K562 (cell line): ENCODE measurements at regions not wholly inside any gene's neighbourhood (a gene's known extent, or its start where the extent isn't known, plus 50 kb on each side); places are given as distances from the start of the nearest gene placed in this dataset.

Experiments
- ATAC-seq: fragments of 200-7000 bp; cut with Tn5 transposase; 3 replicates; pipeline ENCODE4 v1.9.1; 2020; ENCODE audit warnings: moderate library complexity
- BruUV-seq: library from RNA; stranded (reverse); fragments of 400-500 nt; replicated peaks from 2 replicates; lab custom pipeline; 2021; lab: Mats Ljungman, UMichigan
- CTCF ChIA-PET: fragments of 300-600 bp; formaldehyde crosslinking; extraction: SDS; loops from one replicate; lab custom pipeline; 2021; ENCODE audit warnings: low intra/inter-chr PET ratio; lab: Yijun Ruan, JAX
- POLR2A ChIA-PET: fragments of 300-600, 350-650 bp; sonication (Branson Sonifier 250); formaldehyde crosslinking; extraction: SDS; loops from one replicate; lab custom pipeline; 2021; ENCODE audit warnings: antibody characterized with exemption, inconsistent platforms; lab: Yijun Ruan, JAX
- DNase-seq, 4 experiments: peaks; one replicate each; pipeline versions ENCODE4 v3.0.0 to v3.0.0-alpha.2; 2011 to 2018; ENCODE audit warnings: low spot score in 3 of 4, mixed read lengths in 3 of 4; ENCODE audit errors: extremely low read depth in 1 of 4
- FAIRE-seq: peaks from 2 replicates; lab custom pipeline; 2011; peaks lifted over from hg19 to GRCh38; lab: Jason Lieb, UNC
- H2AFZ ChIP-seq: 2 replicates; pipeline ENCODE4 v1.6.0; 2011; ENCODE audit warnings: low read depth, low read length, control low read depth, inconsistent platforms
- H3K27ac ChIP-seq: fragments of 200-600 bp; 3 replicates; pipeline ENCODE4 v1.8.0; 2011; ENCODE audit warnings: low read depth, mild to moderate bottlenecking, control low read depth, inconsistent platforms, low read length, moderate library complexity, mixed read lengths; ENCODE audit errors: extremely low read depth
- H3K27me3 ChIP-seq, 2 experiments: fragments of 300-600 bp in 1 of 2; 2 replicates in 1 of 2; 3 replicates in 1 of 2; pipeline versions ENCODE4 v1.6.0 to v1.8.0; 2011; ENCODE audit warnings: inconsistent platforms in 2 of 2, low read length in 2 of 2, mild to moderate bottlenecking in 1 of 2, mixed read lengths in 1 of 2, moderate library complexity in 1 of 2; ENCODE audit not compliant: control insufficient read depth in 2 of 2, insufficient read depth in 2 of 2
- H3K36me3 ChIP-seq: fragments of 300-600 bp; 3 replicates; pipeline ENCODE4 v1.8.0; 2011; ENCODE audit warnings: mild to moderate bottlenecking, low read length, inconsistent platforms; ENCODE audit not compliant: control insufficient read depth, insufficient read depth
- H3K4me1 ChIP-seq, 2 experiments: fragments of 200-600 bp in 1 of 2; replicated peaks in 1 of 2; 2 replicates in 1 of 2; 3 replicates in 1 of 2; pipeline versions ENCODE4 v1.5.1 to v1.8.0; 2011; ENCODE audit warnings: inconsistent platforms in 2 of 2, low read length in 2 of 2, mild to moderate bottlenecking in 1 of 2, mixed read lengths in 1 of 2, moderate library complexity in 1 of 2; ENCODE audit not compliant: control insufficient read depth in 2 of 2, insufficient read depth in 2 of 2
- H3K4me2 ChIP-seq: 2 replicates; pipeline ENCODE4 v1.6.1; 2011; ENCODE audit warnings: low read length, control low read depth, inconsistent platforms, mixed read lengths; ENCODE audit not compliant: insufficient read depth
- H3K4me3 ChIP-seq: fragments of 200-600 bp; sonication (generic), shearing (Covaris generic); 2 replicates; pipeline ENCODE4 v1.5.1; 2016; ENCODE audit warnings: control low read depth, inconsistent platforms
- H3K79me2 ChIP-seq: fragments of 200-600 bp; 3 replicates; pipeline ENCODE4 v1.8.0; 2011; ENCODE audit warnings: low read length, inconsistent platforms; ENCODE audit not compliant: control insufficient read depth, insufficient read depth
- H3K9ac ChIP-seq, 2 experiments: 2 replicates each; pipeline versions ENCODE4 v1.6.0 to v1.6.1; 2011; ENCODE audit warnings: low read depth in 2 of 2, low read length in 2 of 2, control low read depth in 1 of 2, inconsistent platforms in 1 of 2, mild to moderate bottlenecking in 1 of 2, mixed read lengths in 1 of 2; ENCODE audit not compliant: insufficient read depth in 1 of 2
- H3K9me1 ChIP-seq: one replicate; pipeline ENCODE4 v1.6.0; 2011; ENCODE audit warnings: inconsistent platforms, mild to moderate bottlenecking, low read length, moderate library complexity; ENCODE audit not compliant: control insufficient read depth, insufficient read depth
- H3K9me3 ChIP-seq: replicated peaks from 2 replicates; pipeline ENCODE4 v1.5.1; 2011; ENCODE audit warnings: low read depth, low read length, inconsistent platforms; ENCODE audit not compliant: control insufficient read depth, insufficient read depth
- H4K20me1 ChIP-seq: replicated peaks from 2 replicates; pipeline ENCODE4 v1.6.1; 2011; ENCODE audit warnings: low read length, inconsistent platforms, mixed read lengths; ENCODE audit not compliant: control insufficient read depth, insufficient read depth
- ADNP ChIP-seq: fragments of 200-800 bp; sonication (Bioruptor generic); IDR thresholded peaks from 2 replicates; pipeline ENCODE4 v1.6.1; 2016; ENCODE audit warnings: missing genetic modification characterization, missing compliant biosample characterization
- CCNT2 ChIP-seq: IDR thresholded peaks from 2 replicates; pipeline ENCODE4 v1.6.1; 2011; ENCODE audit warnings: borderline replicate concordance, low read depth, mild to moderate bottlenecking, moderate library complexity, mixed read lengths, low read length; ENCODE audit not compliant: insufficient read length; ENCODE audit errors: extremely low read depth
- CHD4 ChIP-seq: fragments of 200-600 bp; sonication (generic); IDR thresholded peaks from 3 replicates; pipeline ENCODE4 v1.6.1; 2012; ENCODE audit warnings: low read depth, mild to moderate bottlenecking, mixed read lengths, low read length, inconsistent platforms; ENCODE audit not compliant: insufficient read depth, insufficient replicate concordance, poor library complexity, severe bottlenecking
- GABPA ChIP-seq: fragments of 200-800 bp; sonication (Bioruptor generic); conservative IDR thresholded peaks from 2 replicates; pipeline ENCODE4 v1.6.1; 2016; ENCODE audit warnings: low read depth, missing genetic modification characterization, missing compliant biosample characterization
- HLTF ChIP-seq: fragments of 450-650 bp; IDR thresholded peaks from 2 replicates; pipeline ENCODE4 v1.6.1; 2016
- HNRNPUL1 ChIP-seq: fragments of 200-400 bp; formaldehyde crosslinking; IDR thresholded peaks from 2 replicates; pipeline ENCODE4 v1.6.1; 2017; ENCODE audit warnings: low read length
- JUNB ChIP-seq: fragments of 450-650 bp; formaldehyde crosslinking; conservative IDR thresholded peaks from 2 replicates; pipeline ENCODE4 v1.4.0; 2020; ENCODE audit warnings: mild to moderate bottlenecking
- MXI1 ChIP-seq: IDR thresholded peaks from 2 replicates; pipeline ENCODE4 v1.6.1; 2011; ENCODE audit warnings: low read depth, mild to moderate bottlenecking, improper control_type of control experiment, low read length
- NUFIP1 ChIP-seq: fragments of 450-650 bp; IDR thresholded peaks from 2 replicates; pipeline ENCODE4 v1.6.1; 2018; ENCODE audit not compliant: partially characterized antibody
- RBBP5 ChIP-seq: fragments of 200-600 bp; sonication (generic); IDR thresholded peaks from 2 replicates; pipeline ENCODE4 v1.6.1; 2012; ENCODE audit warnings: borderline replicate concordance, mild to moderate bottlenecking, low read length, control low read depth, inconsistent platforms; ENCODE audit not compliant: insufficient read depth, poor library complexity, severe bottlenecking
- RCOR1 ChIP-seq, 2 experiments: IDR thresholded peaks; 2 replicates each; pipeline ENCODE4 v1.6.1; 2012; ENCODE audit warnings: low read depth in 2 of 2, low read length in 2 of 2, borderline replicate concordance in 1 of 2, improper control_type of control experiment in 1 of 2
- SAP30 ChIP-seq: fragments of 200-600 bp; sonication (generic); IDR thresholded peaks from 2 replicates; pipeline ENCODE4 v1.6.1; 2012; ENCODE audit warnings: borderline replicate concordance, low read depth, mild to moderate bottlenecking, moderate library complexity, low read length, control low read depth, inconsistent platforms; ENCODE audit not compliant: insufficient read depth, poor library complexity, severe bottlenecking
- TEAD1 ChIP-seq, 2 experiments: fragments of 450-650 bp in 1 of 2; sonication (generic) in 1 of 2; formaldehyde crosslinking; IDR thresholded peaks; 2 replicates each; pipeline versions ENCODE4 v1.4.0 to v1.8.0; 2020 to 2022; ENCODE audit warnings: mild to moderate bottlenecking in 2 of 2, missing genetic modification reagents in 1 of 2
- ZBTB1 ChIP-seq: sonication (generic); formaldehyde crosslinking; IDR thresholded peaks from 2 replicates; pipeline ENCODE4 v1.8.1; 2023; ENCODE audit warnings: missing genetic modification reagents, low read depth, mild to moderate bottlenecking, borderline replicate concordance
- ZC3H8 ChIP-seq: fragments of 450-650 bp; IDR thresholded peaks from 2 replicates; pipeline ENCODE4 v1.6.1; 2017
- ZNF174 ChIP-seq: fragments of 250-450 bp; sonication (Bioruptor Pico); IDR thresholded peaks from 2 replicates; pipeline ENCODE4 v1.4.0; 2020; ENCODE audit warnings: mild to moderate bottlenecking
- ZNF184 ChIP-seq: sonication (generic); formaldehyde crosslinking; IDR thresholded peaks from 2 replicates; pipeline ENCODE4 v1.5.0; 2020; ENCODE audit warnings: missing genetic modification reagents
- ZNF311 ChIP-seq: fragments of 250-450 bp; sonication (Bioruptor Pico); IDR thresholded peaks from 2 replicates; pipeline ENCODE4 v1.4.0; 2020; ENCODE audit warnings: mild to moderate bottlenecking, moderate library complexity
- ZSCAN32 ChIP-seq: fragments of 450-650 bp; formaldehyde crosslinking; IDR thresholded peaks from 2 replicates; pipeline ENCODE4 v1.4.0; 2020; ENCODE audit warnings: mild to moderate bottlenecking, moderate library complexity
- WGBS: fragments of 100-300 bp; shearing (Covaris generic); methylation state at CpG from one replicate; pipeline ENCODE4 v1.1.6; 2016; ENCODE audit warnings: low coverage, mixed read lengths; ENCODE audit not compliant: insufficient coverage; ENCODE audit errors: missing lambda C conversion rate; 5-methylcytosine and 5-hydroxymethylcytosine counted together
- in situ Hi-C: fragments of 300-500 bp; cut with MboI; formaldehyde crosslinking; loops from 4 replicates; pipeline ENCODE4 v1.15.0; 2018; ENCODE audit warnings: inconsistent platforms, mixed read lengths
- intact Hi-C: fragments of 100-400 bp; cut with micrococcal nuclease; formaldehyde crosslinking; loops from 2 replicates; pipeline ENCODE4 v1.14.2; 2022

GRCh38 chr2:51921076-51921475 lies 889.1 kb upstream of the NRXN1 start:
- no TSS peak for BruUV-seq
- intact Hi-C loops (no loop called here), in situ Hi-C loops (no loop called here)
- Histone ChIP-seq H3K4me1 (no peaks in the 10 kb centered on the region), H3K27me3 (no peaks in the 10 kb centered on the region), H3K36me3 (no peaks in the 10 kb centered on the region), H3K9me1 (no peaks in the 10 kb centered on the region), H3K4me3 (no peak overlapping the region), H2AFZ (no peak overlapping the region), H3K79me2 (no peaks in the 10 kb centered on the region), H3K9ac (no peak overlapping the region), H3K9me3 (no peaks in the 10 kb centered on the region), H3K4me2 (no peak overlapping the region), H4K20me1 (no peaks in the 10 kb centered on the region), H3K27ac (no peak overlapping the region)
- FAIRE-seq (no peak), DNase-seq (no peak), ATAC-seq (no peak)
- POLR2A ChIA-PET = no interaction called here
- CTCF ChIA-PET = no interaction called here
- TF ChIP-seq HNRNPUL1 = no peak

- no peak overlapping the region for H2AFZ ChIP-seq
- H3K9ac ChIP-seq = no peak overlapping the region
- H3K4me3 ChIP-seq = no peak overlapping the region
- no peaks in the 10 kb centered on the region for H3K27me3 ChIP-seq
- H3K9me1 ChIP-seq = no peaks in the 10 kb centered on the region
- in situ Hi-C loops (no loop called here), intact Hi-C loops (no loop called here)
- TF ChIP-seq SAP30 (no peak), CHD4 (no peak), ADNP (tag) (no peak), MXI1 (no peak), ZBTB1 (CRISPR knock-in tag) (no peak), ZSCAN32 (no peak), ZNF311 (CRISPR knock-in tag) (no peak), ZNF174 (CRISPR knock-in tag) (no peak), JUNB (CRISPR knock-in tag) (no peak), RBBP5 (no peak), HLTF (no peak), TEAD1 (CRISPR knock-in tag; IDR thresholded peaks at IDR 0.05) (no peak), ZNF184 (CRISPR knock-in tag) (no peak), RCOR1 (IDR thresholded peaks at IDR 0.05; ENCODE audit: borderline replicate concordance in 1 of 2, low read depth in 2 of 2, low read length in 2 of 2) (no peak), NUFIP1 (no peak), GABPA (no peak), ZC3H8 (no peak), CCNT2 (no peak)
- WGBS = 0% methylated on average over 6 of the region's 6 CpGs
- no peaks in the 10 kb centered on the region for H3K36me3 ChIP-seq
- BruUV-seq = no TSS peak
- H4K20me1 ChIP-seq = no peaks in the 10 kb centered on the region
- ChIA-PET CTCF (no interaction called here), POLR2A (no interaction called here)
- H3K4me1 ChIP-seq = no peaks in the 10 kb centered on the region
- DNase-seq (no peak), FAIRE-seq (no peak), ATAC-seq (no peak)
- no peaks in the 10 kb centered on the region for H3K79me2 ChIP-seq
- H3K9me3 ChIP-seq = no peaks in the 10 kb centered on the region
- no peak overlapping the region for H3K27ac ChIP-seq
- H3K4me2 ChIP-seq = no peak overlapping the region
Measured at GRCh38 chr2:51920509-51920908, 888.6 kb upstream of the NRXN1 start.
